Mesenchymal stem cell (in vitro differentiated cells and primary cell): ENCODE measurements at regions not wholly inside any gene's neighbourhood (a gene's known extent, or its start where the extent isn't known, plus 50 kb on each side); places are given as distances from the start of the nearest gene placed in this dataset.
"Not testable (repeated sequence)": the region's sequence is repeated elsewhere in the genome, so short reads cannot be mapped to it uniquely, and the experiment has no call there.

Experiments used
- DNase-seq: peaks from one replicate; pipeline ENCODE4 v3.0.0-alpha.2; 2013
- H2AFZ ChIP-seq: one replicate; pipeline ENCODE4 v1.6.1; 2013; ENCODE audit warnings: low read depth, mild to moderate bottlenecking, control low read depth, inconsistent platforms, low read length, moderate library complexity
- H2AK5ac ChIP-seq: 2 replicates; pipeline ENCODE4 v1.6.1; 2013; ENCODE audit warnings: low read length, moderate library complexity, mild to moderate bottlenecking, inconsistent platforms; ENCODE audit not compliant: severe bottlenecking
- H2BK120ac ChIP-seq: one replicate; pipeline ENCODE4 v1.6.1; 2013; ENCODE audit warnings: low read depth, mild to moderate bottlenecking, inconsistent platforms, low read length, moderate library complexity
- H2BK12ac ChIP-seq, 2 experiments: one replicate each; pipeline ENCODE4 v1.6.1; 2013; ENCODE audit warnings: inconsistent platforms in 2 of 2, low read length in 2 of 2, mild to moderate bottlenecking in 2 of 2, moderate library complexity in 2 of 2, control low read depth in 1 of 2
- H2BK15ac ChIP-seq: one replicate; pipeline ENCODE4 v1.6.1; 2013; ENCODE audit warnings: mild to moderate bottlenecking, low read depth, inconsistent platforms; ENCODE audit not compliant: poor library complexity, severe bottlenecking
- H2BK5ac ChIP-seq: 2 replicates; pipeline ENCODE4 v1.6.1; 2013; ENCODE audit warnings: low read depth, mild to moderate bottlenecking, low read length, control low read depth, inconsistent platforms; ENCODE audit not compliant: poor library complexity, severe bottlenecking
- H3K14ac ChIP-seq, 2 experiments: one replicate each; pipeline ENCODE4 v1.6.1; 2013; ENCODE audit warnings: inconsistent platforms in 2 of 2, low read length in 2 of 2, control low read depth in 1 of 2, mild to moderate bottlenecking in 1 of 2, moderate library complexity in 1 of 2
- H3K18ac ChIP-seq, 2 experiments: one replicate each; pipeline ENCODE4 v1.6.1; 2013; ENCODE audit warnings: inconsistent platforms in 2 of 2, low read length in 2 of 2, control low read depth in 1 of 2, low read depth in 1 of 2, mild to moderate bottlenecking in 1 of 2
- H3K23ac ChIP-seq, 2 experiments: one replicate each; pipeline ENCODE4 v1.6.1; 2013; ENCODE audit warnings: inconsistent platforms in 2 of 2, low read length in 2 of 2, mild to moderate bottlenecking in 2 of 2, moderate library complexity in 2 of 2, control low read depth in 1 of 2
- H3K27ac ChIP-seq: 2 replicates; pipeline ENCODE4 v1.5.1; 2013; ENCODE audit warnings: mild to moderate bottlenecking, moderate library complexity, low read length, control low read depth, inconsistent platforms; ENCODE audit not compliant: poor library complexity, severe bottlenecking
- H3K27me3 ChIP-seq, 2 experiments: 2 replicates each; pipeline versions ENCODE4 v1.6.1 to v1.7.0; 2013; ENCODE audit warnings: low read length in 2 of 2, mild to moderate bottlenecking in 2 of 2, moderate library complexity in 2 of 2, control low read depth in 1 of 2, inconsistent platforms in 1 of 2; ENCODE audit not compliant: control insufficient read depth in 1 of 2, insufficient read depth in 1 of 2
- H3K36me3 ChIP-seq, 2 experiments: 2 replicates each; pipeline versions ENCODE4 v1.6.1 to v1.7.0; 2013; ENCODE audit warnings: low read length in 2 of 2, control low read depth in 1 of 2, inconsistent platforms in 1 of 2, low read depth in 1 of 2, mild to moderate bottlenecking in 1 of 2; ENCODE audit not compliant: insufficient read depth in 2 of 2, control insufficient read depth in 1 of 2
- H3K4ac ChIP-seq, 2 experiments: one replicate each; pipeline ENCODE4 v1.6.1; 2013; ENCODE audit warnings: inconsistent platforms in 2 of 2, low read length in 2 of 2, mild to moderate bottlenecking in 2 of 2, moderate library complexity in 2 of 2, control low read depth in 1 of 2, low read depth in 1 of 2
- H3K4me1 ChIP-seq: 2 replicates; pipeline ENCODE4 v1.6.1; 2013; ENCODE audit warnings: low read depth, low read length, control low read depth; ENCODE audit not compliant: control insufficient read depth, insufficient read depth
- H3K4me2 ChIP-seq: 2 replicates; pipeline ENCODE4 v1.6.1; 2013; ENCODE audit warnings: low read length, mild to moderate bottlenecking, inconsistent platforms; ENCODE audit not compliant: poor library complexity, severe bottlenecking
- H3K4me3 ChIP-seq, 2 experiments: 2 replicates each; pipeline versions ENCODE4 v1.5.1 to v1.7.0; 2013; ENCODE audit warnings: low read length in 2 of 2, mild to moderate bottlenecking in 2 of 2, control low read depth in 1 of 2, low read depth in 1 of 2; ENCODE audit not compliant: insufficient read depth in 1 of 2
- H3K79me1 ChIP-seq: replicated peaks from 2 replicates; pipeline ENCODE4 v1.6.1; 2013; ENCODE audit warnings: mild to moderate bottlenecking, control low read depth, low read length, inconsistent platforms; ENCODE audit not compliant: poor library complexity, severe bottlenecking
- H3K9ac ChIP-seq: 2 replicates; pipeline ENCODE4 v1.7.0; 2013; ENCODE audit warnings: mild to moderate bottlenecking, low read length, moderate library complexity
- H3K9me3 ChIP-seq: 2 replicates; pipeline ENCODE4 v1.7.0; 2013; ENCODE audit warnings: mild to moderate bottlenecking, low read length; ENCODE audit not compliant: control insufficient read depth
- H4K8ac ChIP-seq: one replicate; pipeline ENCODE4 v1.6.1; 2013; ENCODE audit warnings: inconsistent platforms, mild to moderate bottlenecking, low read length, moderate library complexity
- H4K91ac ChIP-seq: one replicate; pipeline ENCODE4 v1.6.1; 2013; ENCODE audit warnings: mild to moderate bottlenecking, low read length, inconsistent platforms
- WGBS: methylation state at CpG from one replicate; pipeline ENCODE4 v1.1.7; 2013; ENCODE audit warnings: mixed read lengths; 5-methylcytosine and 5-hydroxymethylcytosine counted together

DNA sequence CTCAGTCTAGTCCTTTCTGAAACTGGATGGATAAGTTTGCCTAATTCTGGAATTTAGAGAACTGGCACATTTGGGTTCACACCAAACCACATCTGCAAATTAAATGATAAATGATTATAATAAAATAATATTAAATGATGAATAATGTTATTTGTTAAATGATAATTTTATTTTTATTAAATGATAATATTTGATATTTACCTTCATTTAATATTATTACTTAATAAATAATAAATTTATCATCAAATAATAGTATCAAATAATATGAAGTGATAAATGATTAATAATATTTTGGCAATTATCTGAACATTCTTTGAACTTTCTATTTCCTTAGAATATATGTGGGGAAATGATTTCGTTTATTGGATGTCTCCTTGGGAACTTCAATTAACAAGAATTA is 1604.2 kb downstream of the STIM2 start:
- H3K18ac ChIP-seq, result no peak overlapping the region
- H2BK5ac ChIP-seq, result no peak overlapping the region
- H2AK5ac ChIP-seq, result no peak overlapping the region
- no peak overlapping the region for H3K23ac ChIP-seq
- no peaks in the 10 kb centered on the region for H3K9me3 ChIP-seq
- no peak overlapping the region for H3K27ac ChIP-seq
- WGBS, result no CpG with 5 or more reads among the region's 1 CpG
- no peak overlapping the region for H3K4me3 ChIP-seq
- H3K4me2 ChIP-seq, result no peak overlapping the region
- H2BK12ac ChIP-seq, result no peak overlapping the region
- H3K36me3 ChIP-seq, result no peaks in the 10 kb centered on the region
- no peaks in the 10 kb centered on the region for H3K79me1 ChIP-seq
- no peak overlapping the region for H2BK15ac ChIP-seq
- no peak overlapping the region for H4K8ac ChIP-seq
- H4K91ac ChIP-seq, result no peak overlapping the region
- H3K27me3 ChIP-seq, result no peaks in the 10 kb centered on the region
- no peak overlapping the region for H2BK120ac ChIP-seq
- no peak overlapping the region for H3K14ac ChIP-seq
- no peaks in the 10 kb centered on the region for H3K4me1 ChIP-seq
- H3K4ac ChIP-seq, result no peak overlapping the region
- H2AFZ ChIP-seq, result no peak overlapping the region
- DNase-seq, result no peak
- H3K9ac ChIP-seq, result no peak overlapping the region

DNA sequence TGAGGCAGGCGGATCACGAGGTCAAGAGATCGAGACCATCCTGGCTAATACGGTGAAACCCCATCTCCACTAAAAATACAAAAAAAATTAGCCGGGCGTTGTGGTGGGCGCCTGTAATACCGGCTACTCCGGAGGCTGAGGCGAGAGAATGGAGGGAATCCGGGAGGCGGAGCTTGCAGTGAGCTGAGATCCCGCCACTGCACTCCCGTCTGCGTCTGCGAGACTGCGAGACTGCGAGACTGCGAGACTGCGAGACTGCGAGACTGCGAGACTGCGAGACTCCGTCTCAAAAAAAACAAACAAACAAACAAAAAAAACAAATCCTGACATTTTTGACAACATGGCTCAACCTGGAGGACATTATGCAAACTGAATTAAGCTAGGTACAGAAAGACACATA is 1606.2 kb downstream of the STIM2 start:
- not testable (repeated sequence) for H2BK5ac ChIP-seq
- WGBS, result 96% methylated on average over 19 of the region's 24 CpGs

DNA sequence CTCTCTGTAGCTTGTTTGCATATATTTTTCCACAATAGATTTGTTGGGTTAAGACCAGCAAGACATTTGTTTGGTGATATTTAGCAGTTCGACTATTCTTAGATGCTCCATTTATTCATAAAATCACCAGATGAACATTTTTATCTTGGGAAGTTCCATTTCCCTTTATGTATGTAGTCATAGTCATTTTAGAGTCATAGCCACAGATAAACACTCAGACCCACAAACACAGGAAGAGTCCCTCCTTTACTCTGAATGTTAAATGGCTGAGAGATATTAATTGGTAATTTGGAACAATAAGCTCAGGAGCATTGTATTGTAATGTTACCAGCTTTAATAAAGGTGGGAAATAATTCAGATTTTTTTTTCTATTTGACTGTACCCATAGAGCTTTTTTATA is 1608.7 kb downstream of the STIM2 start:
- Histone ChIP-seq H2BK12ac (no peak overlapping the region), H3K27ac (no peak overlapping the region), H2AK5ac (no peak overlapping the region), H3K9me3 (no peaks in the 10 kb centered on the region), H2BK5ac (no peak overlapping the region), H3K14ac (no peak overlapping the region), H3K9ac (no peak overlapping the region), H3K4ac (no peak overlapping the region), H2BK120ac (no peak overlapping the region), H3K4me1 (no peaks in the 10 kb centered on the region), H2AFZ (no peak overlapping the region), H4K91ac (no peak overlapping the region), H3K27me3 (no peaks in the 10 kb centered on the region), H2BK15ac (no peak overlapping the region), H3K4me3 (no peak overlapping the region), H3K18ac (no peak overlapping the region), H3K36me3 (no peaks in the 10 kb centered on the region), H3K79me1 (no peaks in the 10 kb centered on the region), H3K23ac (no peak overlapping the region), H4K8ac (no peak overlapping the region), H3K4me2 (no peak overlapping the region)
- no peak for DNase-seq
- WGBS, result no CpG with 5 or more reads among the region's 1 CpG

More for the DNA sequence above, 1606.2 kb downstream of the STIM2 start:
- H2BK12ac ChIP-seq, H3K4me2 ChIP-seq, H4K8ac ChIP-seq, H3K4me1 ChIP-seq, H4K91ac ChIP-seq, H2AFZ ChIP-seq, H3K79me1 ChIP-seq, H3K36me3 ChIP-seq, H3K27me3 ChIP-seq, H3K4me3 ChIP-seq, H2AK5ac ChIP-seq, H2BK120ac ChIP-seq, H3K4ac ChIP-seq, H3K9ac ChIP-seq, H2BK15ac ChIP-seq, H3K23ac ChIP-seq, H3K18ac ChIP-seq, H3K9me3 ChIP-seq, H3K27ac ChIP-seq, H3K14ac ChIP-seq, DNase-seq: not testable (repeated sequence)

DNA sequence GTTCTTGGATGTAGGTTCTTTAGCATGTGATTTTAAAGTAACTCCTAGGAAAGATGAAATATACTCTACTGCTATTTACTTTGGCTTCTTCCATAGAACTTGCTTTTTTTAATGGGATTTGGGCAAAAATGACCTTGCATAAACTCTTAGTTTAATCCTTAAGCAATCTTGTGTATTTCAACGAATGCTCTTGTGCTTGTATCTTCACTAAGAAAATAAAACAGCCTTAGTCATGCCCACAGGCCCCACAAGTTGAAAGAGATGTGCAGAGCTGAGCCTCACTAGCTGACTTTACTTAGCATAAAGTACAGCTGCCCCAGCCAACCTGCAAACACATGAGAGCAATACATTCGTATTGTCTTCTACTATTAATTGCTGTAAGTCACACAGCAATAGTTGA is 1609.2 kb downstream of the STIM2 start:
- no peak overlapping the region for H3K4ac ChIP-seq
- H3K23ac ChIP-seq, result no peak overlapping the region
- 63% methylated on average over 1 of the region's 2 CpGs for WGBS
- no peak overlapping the region for H4K8ac ChIP-seq
- H3K4me2 ChIP-seq, result no peak overlapping the region
- H4K91ac ChIP-seq, result no peak overlapping the region
- H3K9me3 ChIP-seq, result no peaks in the 10 kb centered on the region
- no peak overlapping the region for H3K27ac ChIP-seq
- no peak overlapping the region for H3K4me3 ChIP-seq
- H3K14ac ChIP-seq, result no peak overlapping the region
- H3K36me3 ChIP-seq, result no peaks in the 10 kb centered on the region
- H3K4me1 ChIP-seq, result no peaks in the 10 kb centered on the region
- H2AFZ ChIP-seq, result no peak overlapping the region
- no peak overlapping the region for H3K9ac ChIP-seq
- no peak overlapping the region for H2BK5ac ChIP-seq
- H3K27me3 ChIP-seq, result no peaks in the 10 kb centered on the region
- H3K18ac ChIP-seq, result no peak overlapping the region
- H2BK15ac ChIP-seq, result no peak overlapping the region
- H2BK120ac ChIP-seq, result no peak overlapping the region
- no peak overlapping the region for H2AK5ac ChIP-seq
- no peak overlapping the region for H2BK12ac ChIP-seq
- no peaks in the 10 kb centered on the region for H3K79me1 ChIP-seq
- no peak for DNase-seq
